ENCODE measurements at regions not wholly inside any gene's neighbourhood (a gene's known extent, or its start where the extent isn't known, plus 50 kb on each side); places are given as distances from the start of the nearest gene placed in this dataset.
"Not testable (repeated sequence)": the region's sequence is repeated elsewhere in the genome, so short reads cannot be mapped to it uniquely, and the experiment has no call there.

GRCh38 chr7:4484545-4484944 lies 197.6 kb upstream of the FOXK1 start:
- Histone ChIP-seq H3K9me3 (ENCODE audit: low read length) (no peaks in the 10 kb centered on the region), H3K27ac (ENCODE audit: low read depth, low read length, poor library complexity, severe bottlenecking) (no peak overlapping the region), H2AFZ (ENCODE audit: low read length) (no peak overlapping the region), H3K4me1 (ENCODE audit: insufficient read depth, low read length, poor library complexity, severe bottlenecking) (no peaks in the 10 kb centered on the region), H3K4me3 (ENCODE audit: low read depth, low read length, poor library complexity, severe bottlenecking) (no peak overlapping the region), H3K79me2 (ENCODE audit: insufficient read depth, low read depth, low read length) (no peaks in the 10 kb centered on the region), H4K20me1 (ENCODE audit: insufficient read depth, low read length) (no peaks in the 10 kb centered on the region), H3K9me2 (ENCODE audit: insufficient read depth, low read length) (no peaks in the 10 kb centered on the region), H3K36me3 (ENCODE audit: insufficient read depth, low read length) (no peaks in the 10 kb centered on the region), H3K4me2 (ENCODE audit: low read length) (no peak overlapping the region)
- POLR2A ChIA-PET: no interaction called here
- CTCF ChIA-PET (ENCODE audit: unreplicated experiment): no interaction called here
- TF ChIP-seq EZH2phosphoT487 (IDR thresholded peaks at IDR 0.05; ENCODE audit: borderline replicate concordance, low read depth, low read length) (no peak), CTCF (conservative IDR thresholded peaks at IDR 0.05; ENCODE audit: low read length) (no peak)
- no peak for DNase-seq (ENCODE audit: low spot score)
- BruUV-seq (replicated peaks): no TSS peak
- intact Hi-C loops (cut with micrococcal nuclease; ENCODE audit: unreplicated experiment): no loop called here

GRCh38 chr7:4486907-4487306 lies 195.2 kb upstream of the FOXK1 start:
- Histone ChIP-seq H3K79me2 (ENCODE audit: insufficient read depth, low read depth, low read length) (no peaks in the 10 kb centered on the region), H3K4me2 (ENCODE audit: low read length) (no peak overlapping the region), H2AFZ (ENCODE audit: low read length) (no peak overlapping the region), H3K9me2 (ENCODE audit: insufficient read depth, low read length) (no peaks in the 10 kb centered on the region), H3K4me1 (ENCODE audit: insufficient read depth, low read length, poor library complexity, severe bottlenecking) (no peaks in the 10 kb centered on the region), H3K9me3 (ENCODE audit: low read length) (no peaks in the 10 kb centered on the region), H3K36me3 (ENCODE audit: insufficient read depth, low read length) (no peaks in the 10 kb centered on the region), H3K4me3 (ENCODE audit: low read depth, low read length, poor library complexity, severe bottlenecking) (no peak overlapping the region), H3K27ac (ENCODE audit: low read depth, low read length, poor library complexity, severe bottlenecking) (no peak overlapping the region), H4K20me1 (ENCODE audit: insufficient read depth, low read length) (no peaks in the 10 kb centered on the region)
- DNase-seq (ENCODE audit: low spot score): no peak
- intact Hi-C loops (cut with micrococcal nuclease; ENCODE audit: unreplicated experiment): no loop called here
- POLR2A ChIA-PET: no interaction called here
- no TSS peak for BruUV-seq (replicated peaks)
- TF ChIP-seq CTCF (conservative IDR thresholded peaks at IDR 0.05; ENCODE audit: low read length) (no peak), EZH2phosphoT487 (IDR thresholded peaks at IDR 0.05; ENCODE audit: borderline replicate concordance, low read depth, low read length) (no peak)
- CTCF ChIA-PET (ENCODE audit: unreplicated experiment): no interaction called here

DNA sequence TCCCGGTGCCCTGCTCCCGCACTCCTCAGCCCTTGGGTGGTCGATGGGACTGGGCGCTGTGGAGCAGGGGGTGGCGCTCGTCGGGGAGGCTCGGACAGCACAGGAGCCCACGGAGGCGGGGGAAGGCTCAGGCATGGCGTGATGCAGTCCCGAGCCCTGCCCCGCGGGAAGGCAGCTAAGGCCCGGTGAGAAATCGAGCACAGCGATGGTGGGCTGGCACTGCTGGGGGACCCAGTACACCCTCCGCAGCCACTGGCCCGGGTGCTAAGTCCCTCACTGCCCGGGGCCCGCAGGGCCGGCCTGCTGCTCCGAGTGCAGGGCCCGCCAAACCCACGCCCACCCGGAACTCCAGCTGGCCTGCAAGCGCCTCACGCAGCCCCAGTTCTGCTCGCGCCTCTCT lies 185.2 kb upstream of the FOXK1 start:
- H3K4me3 ChIP-seq (ENCODE audit: low read depth, low read length, poor library complexity, severe bottlenecking); H3K4me1 ChIP-seq (ENCODE audit: insufficient read depth, low read length, poor library complexity, severe bottlenecking); H3K9me2 ChIP-seq (ENCODE audit: insufficient read depth, low read length); DNase-seq (ENCODE audit: low spot score); H4K20me1 ChIP-seq (ENCODE audit: insufficient read depth, low read length); H3K4me2 ChIP-seq (ENCODE audit: low read length); POLR2A ChIA-PET; intact Hi-C loops (cut with micrococcal nuclease; ENCODE audit: unreplicated experiment); H3K27ac ChIP-seq (ENCODE audit: low read depth, low read length, poor library complexity, severe bottlenecking); H2AFZ ChIP-seq (ENCODE audit: low read length); H3K9me3 ChIP-seq (ENCODE audit: low read length); H3K36me3 ChIP-seq (ENCODE audit: insufficient read depth, low read length); H3K79me2 ChIP-seq (ENCODE audit: insufficient read depth, low read depth, low read length); BruUV-seq (replicated peaks): not testable (repeated sequence)
- CTCF ChIA-PET (ENCODE audit: unreplicated experiment): interaction anchor here (0.5 kb wide), 1 partner anchor 38 kb away, joined by 3 read pairs; no protein-coding TSS in a partner anchor
